Sigmoid colon (tissue), 6 donors: ENCODE measurements at regions not wholly inside any gene's neighbourhood (a gene's known extent, or its start where the extent isn't known, plus 50 kb on each side); places are given as distances from the start of the nearest gene placed in this dataset.
A peak's percentile ranks its signal among the peaks of the same experiment; 100 is the strongest.

ENCODE experiments used
- DNase-seq: peaks from one replicate; pipeline ENCODE4 v3.0.0-alpha.2; 2019
- H3K27ac ChIP-seq, 4 donors: fragments of 200-600 bp; sonication (generic); one replicate each; pipeline ENCODE4 v1.5.1; 2016 to 2019; ENCODE audit warnings: mild to moderate bottlenecking in 1 of 4
- H3K27me3 ChIP-seq, 3 donors: fragments of 200-600 bp; sonication (generic); one replicate each; pipeline ENCODE4 v1.5.1; 2019; ENCODE audit warnings: mild to moderate bottlenecking in 1 of 3
- H3K36me3 ChIP-seq, 4 donors: fragments of 200-600 bp; sonication (generic); one replicate each; pipeline ENCODE4 v1.5.1; 2016 to 2019
- H3K4me1 ChIP-seq, 4 donors: fragments of 200-600 bp; sonication (generic); one replicate each; pipeline ENCODE4 v1.5.1; 2017 to 2019
- H3K4me3 ChIP-seq, 4 donors: fragments of 200-600 bp; sonication (generic); one replicate each; pipeline ENCODE4 v1.5.1; 2017 to 2019; ENCODE audit warnings: mild to moderate bottlenecking in 2 of 4, moderate library complexity in 1 of 4
- H3K9me3 ChIP-seq, 4 donors: fragments of 200-600 bp in 3 of 4; sonication (generic) in 3 of 4; one replicate each; pipeline versions ENCODE4 v1.5.1 to v1.6.1; 2013 to 2019
- EP300 ChIP-seq, 4 donors: sonication (generic); formaldehyde crosslinking; IDR thresholded peaks; one replicate each; pipeline ENCODE4 v1.6.1; 2017; ENCODE audit warnings: antibody characterized with exemption in 4 of 4
- POLR2A ChIP-seq, 2 donors: fragments of 450-650 bp; IDR thresholded peaks; one replicate each; pipeline ENCODE4 v1.6.1; 2016; ENCODE audit warnings: antibody characterized with exemption in 2 of 2, mild to moderate bottlenecking in 2 of 2, moderate library complexity in 2 of 2
- POLR2AphosphoS5 ChIP-seq, 4 donors: sonication (generic); formaldehyde crosslinking; IDR thresholded peaks; one replicate each; pipeline ENCODE4 v1.6.1; 2017; ENCODE audit warnings: antibody characterized with exemption in 4 of 4
- WGBS, 2 donors: extraction: QIAGEN DNeasy Blood & Tissue Kit; methylation state at CpG; one replicate each; pipeline ENCODE4 v1.1.7; 2013; 5-methylcytosine and 5-hydroxymethylcytosine counted together
- intact Hi-C: fragments of 100-400 bp; cut with DNase I; formaldehyde crosslinking; loops from one replicate; pipeline ENCODE4 v1.15.1; 2023
- TF ChIP-seq, protein P1 (sequence below), 4 experiments: fragments of 450-650 bp in 3 of 4; fragments of 200-600 bp in 1 of 4; IDR thresholded peaks; one replicate each; pipeline ENCODE4 v1.5.1; 2016 to 2019; ENCODE audit warnings: antibody characterized with exemption in 4 of 4, mild to moderate bottlenecking in 3 of 4, moderate library complexity in 2 of 4
- donor health status: healthy with polysubstance abuse.
- donor health status: healthy.

DNA sequence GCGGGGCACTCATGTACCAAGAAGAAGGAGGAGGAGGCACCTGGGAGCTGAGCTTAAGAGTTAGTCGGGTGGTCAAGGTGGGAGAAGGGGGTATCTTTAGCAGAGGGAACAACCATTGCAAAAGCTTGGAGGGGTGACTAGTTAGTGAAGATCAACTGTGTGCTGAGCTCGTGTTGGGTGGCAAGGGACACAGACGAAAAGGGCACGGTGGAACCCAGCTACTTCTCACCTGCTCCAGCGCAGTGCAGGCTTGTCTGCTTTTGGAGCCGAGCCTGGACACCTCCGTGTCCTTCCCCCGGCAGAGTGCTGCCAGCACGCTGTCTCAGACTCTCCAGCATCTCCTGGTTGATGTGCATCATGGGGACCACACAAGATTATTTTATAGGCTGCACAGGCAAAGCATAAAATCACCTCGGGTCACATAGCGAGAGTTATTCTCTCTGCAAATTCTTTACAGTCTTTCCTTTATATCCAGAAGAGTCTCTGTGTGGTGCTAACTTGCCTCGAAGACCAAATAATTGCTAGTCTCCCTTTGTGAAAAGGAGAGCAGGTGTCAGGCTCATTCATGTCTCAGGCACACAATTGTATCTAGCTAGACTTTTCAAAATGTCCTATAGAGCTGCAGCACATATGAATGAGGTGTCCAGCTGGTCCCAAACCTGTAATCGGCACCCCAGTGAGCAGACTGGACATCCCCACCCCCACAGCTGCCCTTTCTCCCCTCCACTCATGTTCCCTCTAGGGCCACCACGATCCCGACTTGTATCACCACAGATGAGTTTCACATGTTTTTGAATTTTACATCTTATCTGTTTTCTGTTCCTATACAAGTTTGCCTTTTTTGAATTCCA, 123.4 kb downstream of the CEBPB start:
- Histone ChIP-seq H3K27me3 (no peaks in the 10 kb centered on the region), H3K4me1 (peaks cover 0 to 37% (median 34%) of the 10 kb centered on the region in 4 donors), H3K9me3 (no peaks in the 10 kb centered on the region), H3K27ac (peak overlapping the region; percentile 82 to 98 (median 92)), H3K4me3 (no peak overlapping the region), H3K36me3 (no peaks in the 10 kb centered on the region)
- WGBS, 2 donors = 82 to 86% methylated on average over 16 of the region's 16 CpGs
- intact Hi-C loops = no loop called here
- TF ChIP-seq EP300 (IDR thresholded peaks at IDR 0.05) (no peak), POLR2A (IDR thresholded peaks at IDR 0.05) (no peak), POLR2AphosphoS5 (IDR thresholded peaks at IDR 0.05) (peak in 1 of 4 donors; percentile 33)
- TF ChIP-seq, protein P1, sequence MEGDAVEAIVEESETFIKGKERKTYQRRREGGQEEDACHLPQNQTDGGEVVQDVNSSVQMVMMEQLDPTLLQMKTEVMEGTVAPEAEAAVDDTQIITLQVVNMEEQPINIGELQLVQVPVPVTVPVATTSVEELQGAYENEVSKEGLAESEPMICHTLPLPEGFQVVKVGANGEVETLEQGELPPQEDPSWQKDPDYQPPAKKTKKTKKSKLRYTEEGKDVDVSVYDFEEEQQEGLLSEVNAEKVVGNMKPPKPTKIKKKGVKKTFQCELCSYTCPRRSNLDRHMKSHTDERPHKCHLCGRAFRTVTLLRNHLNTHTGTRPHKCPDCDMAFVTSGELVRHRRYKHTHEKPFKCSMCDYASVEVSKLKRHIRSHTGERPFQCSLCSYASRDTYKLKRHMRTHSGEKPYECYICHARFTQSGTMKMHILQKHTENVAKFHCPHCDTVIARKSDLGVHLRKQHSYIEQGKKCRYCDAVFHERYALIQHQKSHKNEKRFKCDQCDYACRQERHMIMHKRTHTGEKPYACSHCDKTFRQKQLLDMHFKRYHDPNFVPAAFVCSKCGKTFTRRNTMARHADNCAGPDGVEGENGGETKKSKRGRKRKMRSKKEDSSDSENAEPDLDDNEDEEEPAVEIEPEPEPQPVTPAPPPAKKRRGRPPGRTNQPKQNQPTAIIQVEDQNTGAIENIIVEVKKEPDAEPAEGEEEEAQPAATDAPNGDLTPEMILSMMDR (IDR thresholded peaks at IDR 0.05) = no peak
- peak; percentile 62 for DNase-seq

DNA sequence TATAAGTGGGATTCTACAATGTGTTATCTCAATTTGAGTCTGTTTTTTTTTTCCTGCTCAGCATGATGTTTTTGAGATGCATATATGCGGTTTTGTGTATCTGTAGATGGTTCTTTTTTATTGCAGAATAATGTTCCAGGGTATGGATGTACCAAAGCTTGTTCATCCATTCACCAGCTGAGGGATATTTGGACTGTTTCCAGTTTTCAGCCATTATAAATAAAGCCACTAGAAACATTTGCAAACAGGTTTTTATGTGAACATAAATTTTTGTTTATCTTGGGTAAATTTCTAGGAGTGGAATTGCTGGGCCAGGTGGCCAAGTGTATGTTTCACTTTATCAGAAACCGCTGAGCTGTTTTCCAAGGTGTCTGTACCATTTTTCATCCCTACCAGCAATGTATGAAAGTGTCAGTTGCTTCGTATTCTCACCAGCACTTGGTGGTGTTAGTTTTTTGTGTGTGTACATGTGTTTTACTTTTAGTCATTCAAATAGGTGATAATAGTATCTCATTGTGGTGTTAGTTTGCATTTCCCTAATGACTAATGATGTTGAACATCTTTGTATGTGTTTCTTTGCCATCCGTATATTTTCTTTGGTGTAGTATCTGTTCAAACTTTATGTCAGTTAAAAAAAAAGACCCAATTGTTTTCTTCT, 124.2 kb downstream of the CEBPB start:
- H3K27me3 ChIP-seq = no peaks in the 10 kb centered on the region
- WGBS, 2 donors = 78 to 85% methylated on average over 4 of the region's 4 CpGs
- peaks cover 0 to 29% (median 27%) of the 10 kb centered on the region in 4 donors for H3K4me1 ChIP-seq
- no peak overlapping the region for H3K4me3 ChIP-seq
- intact Hi-C loops = no loop called here
- peak overlapping the region in 2 of 4 donors; percentile 91 to 98 for H3K27ac ChIP-seq
- peak; percentile 7 for DNase-seq
- no peaks in the 10 kb centered on the region for H3K36me3 ChIP-seq
- no peaks in the 10 kb centered on the region for H3K9me3 ChIP-seq
- TF ChIP-seq POLR2A (IDR thresholded peaks at IDR 0.05) (no peak), EP300 (IDR thresholded peaks at IDR 0.05) (no peak), POLR2AphosphoS5 (IDR thresholded peaks at IDR 0.05) (no peak)
- TF ChIP-seq, protein P1 (IDR thresholded peaks at IDR 0.05) = no peak

DNA sequence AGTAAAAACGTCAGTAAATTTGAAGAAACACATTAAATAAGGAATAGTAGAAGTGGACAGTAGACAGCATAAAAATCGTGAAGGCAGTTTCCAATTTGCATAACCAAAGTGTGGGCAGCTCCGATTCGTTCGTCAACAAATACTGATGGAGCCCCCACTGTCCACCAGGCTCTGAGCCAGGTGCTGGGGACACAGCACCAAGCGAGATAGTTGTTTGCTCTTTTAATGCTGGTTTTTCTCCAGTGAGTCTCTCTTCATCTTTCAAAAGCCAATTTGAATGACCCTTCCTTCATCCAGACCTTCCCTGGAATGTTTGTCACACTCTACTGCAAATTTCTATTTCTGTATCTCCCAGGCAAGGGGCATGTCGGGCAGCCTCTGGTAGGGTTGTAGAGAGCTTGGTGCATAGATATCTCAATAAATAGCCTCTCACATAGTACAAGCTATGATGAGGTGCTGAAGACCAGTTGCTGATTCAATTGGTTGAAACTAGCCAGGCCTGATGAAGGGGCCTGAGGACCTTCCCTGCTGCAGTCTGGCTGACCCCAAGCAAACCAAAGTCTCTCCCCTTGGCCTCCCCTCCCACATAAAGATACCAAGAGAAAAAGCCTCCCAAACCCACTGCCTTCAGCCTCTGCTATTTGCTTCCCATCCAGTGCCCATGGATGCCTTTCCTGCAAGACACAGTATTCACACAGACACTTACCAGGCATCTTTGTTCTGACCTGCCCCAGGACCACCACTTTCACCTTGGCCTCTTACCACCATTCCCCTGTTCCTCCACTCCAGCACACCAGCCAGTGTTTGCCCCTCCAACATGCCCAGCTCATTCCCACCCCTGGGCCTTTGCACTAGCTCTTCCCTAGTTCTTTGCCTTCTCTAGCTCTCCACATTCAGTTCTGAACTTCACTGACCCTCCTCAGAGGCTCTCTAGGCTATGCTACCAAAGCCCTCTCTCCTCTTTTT, 125.2 kb downstream of the CEBPB start:
- 81 to 85% methylated on average over 7 of the region's 7 CpGs for WGBS, 2 donors
- DNase-seq = peak; percentile 34
- Histone ChIP-seq H3K4me3 (no peak overlapping the region), H3K27me3 (no peaks in the 10 kb centered on the region), H3K36me3 (no peaks in the 10 kb centered on the region), H3K9me3 (no peaks in the 10 kb centered on the region), H3K27ac (peak overlapping the region in 1 of 4 donors; percentile 9), H3K4me1 (peaks cover 0 to 34% (median 32%) of the 10 kb centered on the region in 4 donors)
- TF ChIP-seq, protein P1 (IDR thresholded peaks at IDR 0.05) = no peak
- no peak for TF ChIP-seq EP300 (IDR thresholded peaks at IDR 0.05)
- no peak for TF ChIP-seq POLR2AphosphoS5 (IDR thresholded peaks at IDR 0.05)
- no peak for TF ChIP-seq POLR2A (IDR thresholded peaks at IDR 0.05)
- intact Hi-C loops = no loop called here

DNA sequence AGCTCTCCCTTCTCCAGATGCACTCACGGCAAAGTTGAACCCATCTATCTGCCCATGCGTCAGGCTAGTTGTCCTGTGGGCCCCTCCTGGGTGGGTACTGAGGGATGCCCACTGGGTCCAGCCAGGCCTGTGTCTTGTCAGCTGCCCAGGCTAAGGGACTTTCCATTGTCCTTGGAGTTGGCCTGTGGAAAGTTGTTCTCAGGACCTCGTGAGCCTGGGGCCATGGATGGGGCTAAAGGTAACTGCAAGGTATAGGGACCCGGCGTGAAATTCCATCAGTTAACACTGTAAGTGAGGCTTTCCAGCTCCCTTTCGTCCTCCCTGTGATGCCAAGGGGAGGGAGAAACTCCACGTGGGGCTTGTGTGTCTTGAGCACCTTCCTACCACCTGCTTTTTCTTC, 126.5 kb downstream of the CEBPB start:
- DNase-seq = peak; percentile 22
- intact Hi-C loops = no loop called here

More for the DNA sequence above, 126.5 kb downstream of the CEBPB start:
- TF ChIP-seq POLR2AphosphoS5 (IDR thresholded peaks at IDR 0.05) = no peak
- no peak for TF ChIP-seq EP300 (IDR thresholded peaks at IDR 0.05)
- TF ChIP-seq, protein P1 (IDR thresholded peaks at IDR 0.05) = no peak
- no peak for TF ChIP-seq POLR2A (IDR thresholded peaks at IDR 0.05)
- WGBS, 2 donors = 91 to 92% methylated on average over 7 of the region's 7 CpGs
- peaks cover 0 to 43% (median 40%) of the 10 kb centered on the region in 4 donors for H3K4me1 ChIP-seq
- H3K36me3 ChIP-seq = no peaks in the 10 kb centered on the region
- H3K27me3 ChIP-seq = no peaks in the 10 kb centered on the region
- H3K4me3 ChIP-seq = no peak overlapping the region
- H3K9me3 ChIP-seq = no peaks in the 10 kb centered on the region
- H3K27ac ChIP-seq = peak overlapping the region in 1 of 4 donors; percentile 30
